22Rv1 (cell line): ENCODE measurements at regions not wholly inside any gene's neighbourhood (a gene's known extent, or its start where the extent isn't known, plus 50 kb on each side); places are given as distances from the start of the nearest gene placed in this dataset.
"Not testable (repeated sequence)": the region's sequence is repeated elsewhere in the genome, so short reads cannot be mapped to it uniquely, and the experiment has no call there.

ENCODE experiments used
- CTCF ChIP-seq: fragments of 450-650 bp; IDR thresholded peaks from 2 replicates; pipeline ENCODE4 v1.5.1; 2017; ENCODE audit warnings: mild to moderate bottlenecking
- ZFX ChIP-seq: fragments of 450-650 bp; IDR thresholded peaks from 2 replicates; pipeline ENCODE4 v1.6.1; 2017; ENCODE audit warnings: antibody characterized with exemption, borderline replicate concordance

- TF ChIP-seq CTCF, ZFX: not testable (repeated sequence)
Observed at GRCh38 chr11:50238368-50238767, 205.7 kb downstream of the OR4C45 start.
